A549 (cell line): ENCODE measurements at regions not wholly inside any gene's neighbourhood (a gene's known extent, or its start where the extent isn't known, plus 50 kb on each side); places are given as distances from the start of the nearest gene placed in this dataset.

Experiments
- ATAC-seq, 2 experiments: fragments of 200-7000 bp in 1 of 2; fragments of >200 bp in 1 of 2; cut with Nextera tagmentation in 1 of 2; cut with Tn5 transposase in 1 of 2; 3 replicates each; pipeline versions ENCODE4 v1.8.0 to v1.9.1; 2018 to 2020; ENCODE audit warnings: mild to moderate bottlenecking in 1 of 2, moderate library complexity in 1 of 2
- CTCF ChIA-PET: fragments of 300-600 bp; sonication (Branson Sonifier 250); formaldehyde crosslinking; extraction: SDS; loops from one replicate; lab custom pipeline; 2021; ENCODE audit warnings: antibody characterized with exemption, inconsistent platforms; lab: Yijun Ruan, JAX
- POLR2A ChIA-PET: fragments of 350-600 bp; formaldehyde crosslinking; extraction: SDS; loops from one replicate; lab custom pipeline; 2021; ENCODE audit warnings: antibody characterized with exemption, inconsistent platforms; lab: Yijun Ruan, JAX
- DNase-seq, 2 experiments: peaks; one replicate each; pipeline versions ENCODE4 v3.0.0 to v3.0.0-alpha.2; 2011 to 2016; ENCODE audit warnings: low read depth in 1 of 2, low spot score in 1 of 2
- FAIRE-seq: peaks from 2 replicates; lab custom pipeline; 2011; peaks lifted over from hg19 to GRCh38; lab: Jason Lieb, UNC
- H3K27ac ChIP-seq, 2 experiments: fragments of >200 bp; sonication (Bioruptor Twin); formaldehyde crosslinking; 3 replicates each; pipeline ENCODE4 v1.5.1; 2016 to 2017
- H3K4me1 ChIP-seq: fragments of >200 bp; sonication (Bioruptor Twin); formaldehyde crosslinking; 3 replicates; pipeline ENCODE4 v1.6.1; 2016
- H3K4me2 ChIP-seq: fragments of >200 bp; sonication (Bioruptor Twin); formaldehyde crosslinking; 3 replicates; pipeline ENCODE4 v1.6.1; 2016
- H3K4me3 ChIP-seq: fragments of >200 bp; sonication (Bioruptor Twin); formaldehyde crosslinking; 3 replicates; pipeline ENCODE4 v1.5.1; 2016
- H3K9me3 ChIP-seq: fragments of >200 bp; sonication (Bioruptor Twin); formaldehyde crosslinking; 3 replicates; pipeline ENCODE4 v1.6.1; 2016
- CBX8 ChIP-seq: fragments of 200-600 bp; sonication (generic); IDR thresholded peaks from 2 replicates; pipeline ENCODE4 v1.6.1; 2016
- CEBPB ChIP-seq, 2 experiments: fragments of >200 bp in 1 of 2; sonication (Bioruptor Twin) in 1 of 2; formaldehyde crosslinking in 1 of 2; IDR thresholded peaks; 2 replicates each; pipeline ENCODE4 v1.6.1; 2012 to 2016
- CHD2 ChIP-seq: fragments of 150-350 bp; IDR thresholded peaks from 2 replicates; pipeline ENCODE4 v1.6.1; 2014; ENCODE audit warnings: low read length; ENCODE audit not compliant: partially characterized antibody
- EHMT2 ChIP-seq: fragments of 200-600 bp; sonication (generic); IDR thresholded peaks from 2 replicates; pipeline ENCODE4 v1.6.1; 2016; ENCODE audit warnings: antibody characterized with exemption, low read depth, mild to moderate bottlenecking, moderate library complexity
- ELK1 ChIP-seq: fragments of 150-350 bp; IDR thresholded peaks from 2 replicates; pipeline ENCODE4 v1.6.1; 2014; ENCODE audit warnings: low read depth, mild to moderate bottlenecking, low read length
- EP300 ChIP-seq, 2 experiments: fragments of >200 bp; sonication (Bioruptor Twin); formaldehyde crosslinking; IDR thresholded peaks; 2 replicates in 1 of 2; 3 replicates in 1 of 2; pipeline ENCODE4 v1.6.1; 2016 to 2017
- ESRRA ChIP-seq: fragments of 150-350 bp; IDR thresholded peaks from 2 replicates; pipeline ENCODE4 v1.6.1; 2014; ENCODE audit warnings: mild to moderate bottlenecking, low read length, borderline replicate concordance
- FOSL2 ChIP-seq, 2 experiments: fragments of 450-650 bp in 1 of 2; fragments of >200 bp in 1 of 2; sonication (Bioruptor Twin) in 1 of 2; formaldehyde crosslinking; IDR thresholded peaks; 2 replicates each; pipeline versions ENCODE4 v1.5.0 to v1.6.1; 2016 to 2020; ENCODE audit warnings: mild to moderate bottlenecking in 1 of 2, moderate library complexity in 1 of 2
- FOXS1 ChIP-seq: fragments of 250-450 bp; sonication (Bioruptor Pico); IDR thresholded peaks from 2 replicates; pipeline ENCODE4 v1.5.0; 2020; ENCODE audit warnings: mild to moderate bottlenecking, moderate library complexity
- HOXA7 ChIP-seq: fragments of 250-450 bp; sonication (Bioruptor Pico); IDR thresholded peaks from 2 replicates; pipeline ENCODE4 v1.5.0; 2020; ENCODE audit warnings: mild to moderate bottlenecking, moderate library complexity
- JUN ChIP-seq, 2 experiments: fragments of >200 bp; sonication (Bioruptor Twin); formaldehyde crosslinking; IDR thresholded peaks; 2 replicates in 1 of 2; 3 replicates in 1 of 2; pipeline ENCODE4 v1.6.1; 2016 to 2017
- MAFK ChIP-seq: fragments of 450-650 bp; IDR thresholded peaks from 2 replicates; pipeline ENCODE4 v1.6.1; 2014; ENCODE audit not compliant: partially characterized antibody
- MAZ ChIP-seq: fragments of 150-350 bp; IDR thresholded peaks from 2 replicates; pipeline ENCODE4 v1.6.1; 2014; ENCODE audit warnings: antibody characterized with exemption, low read depth, low read length, borderline replicate concordance
- NFE2L2 ChIP-seq: fragments of 150-350 bp; conservative IDR thresholded peaks from 2 replicates; pipeline ENCODE4 v1.6.1; 2014; ENCODE audit warnings: low read length
- NR3C1 ChIP-seq: fragments of >200 bp; sonication (Bioruptor Twin); formaldehyde crosslinking; IDR thresholded peaks from 3 replicates; pipeline ENCODE4 v1.6.1; 2017
- PHF8 ChIP-seq: fragments of 200-600 bp; sonication (generic); IDR thresholded peaks from 2 replicates; pipeline ENCODE4 v1.6.1; 2016; ENCODE audit warnings: low read depth, mild to moderate bottlenecking, antibody characterized with exemption, moderate library complexity, borderline replicate concordance
- POLR2A ChIP-seq: IDR thresholded peaks from 2 replicates; pipeline ENCODE4 v1.6.1; 2012; ENCODE audit warnings: mild to moderate bottlenecking, low read length
- RCOR1 ChIP-seq: fragments of 150-350 bp; IDR thresholded peaks from 2 replicates; pipeline ENCODE4 v1.6.1; 2014; ENCODE audit warnings: antibody characterized with exemption, low read length, low read depth
- SREBF2 ChIP-seq: fragments of 450-650 bp; IDR thresholded peaks from 2 replicates; pipeline ENCODE4 v1.6.1; 2014; ENCODE audit warnings: mild to moderate bottlenecking, moderate library complexity
- TFCP2L1 ChIP-seq: fragments of 250-450 bp; sonication (Bioruptor Pico); IDR thresholded peaks from 2 replicates; pipeline ENCODE4 v1.5.0; 2021; ENCODE audit warnings: mild to moderate bottlenecking
- USF2 ChIP-seq: fragments of 450-650 bp; IDR thresholded peaks from 2 replicates; pipeline ENCODE4 v1.6.1; 2014; ENCODE audit warnings: antibody characterized with exemption
- ZFP36 ChIP-seq: fragments of 450-650 bp; IDR thresholded peaks from 2 replicates; pipeline ENCODE4 v1.6.1; 2014; ENCODE audit warnings: borderline replicate concordance; ENCODE audit not compliant: partially characterized antibody
- WGBS: methylation state at CpG from one replicate; pipeline ENCODE4 v1.1.6; 2017; ENCODE audit errors: missing lambda C conversion rate; 5-methylcytosine and 5-hydroxymethylcytosine counted together
- TF ChIP-seq, protein P1 (sequence below): fragments of >200 bp; sonication (Bioruptor Twin); formaldehyde crosslinking; IDR thresholded peaks from 3 replicates; pipeline ENCODE4 v1.6.1; 2016
- TF ChIP-seq, protein P2 (sequence below): fragments of 250-450 bp; sonication (Bioruptor Pico); IDR thresholded peaks from 2 replicates; pipeline ENCODE4 v1.5.0; 2020; ENCODE audit warnings: low read depth, mild to moderate bottlenecking, moderate library complexity

GRCh38 chr1:191290441-191290840, 812.8 kb upstream of the BRINP3 start:
- H3K27ac ChIP-seq: no peak overlapping the region
- H3K4me3 ChIP-seq: no peak overlapping the region
- no peak for FAIRE-seq
- TF ChIP-seq MAFK (no peak), CHD2 (no peak), TFCP2L1 (CRISPR knock-in tag) (no peak), CBX8 (no peak), FOSL2 (IDR thresholded peaks at IDR 0.05) (no peak), FOSL2 (CRISPR knock-in tag; IDR thresholded peaks at IDR 0.05) (no peak), ZFP36 (no peak), NR3C1 (no peak), FOXS1 (CRISPR knock-in tag) (no peak), HOXA7 (CRISPR knock-in tag) (no peak), SREBF2 (no peak), RCOR1 (no peak), JUN (IDR thresholded peaks at IDR 0.05) (no peak), EP300 (IDR thresholded peaks at IDR 0.05) (no peak), NFE2L2 (no peak), MAZ (no peak), POLR2A (no peak)
- TF ChIP-seq, protein P1, sequence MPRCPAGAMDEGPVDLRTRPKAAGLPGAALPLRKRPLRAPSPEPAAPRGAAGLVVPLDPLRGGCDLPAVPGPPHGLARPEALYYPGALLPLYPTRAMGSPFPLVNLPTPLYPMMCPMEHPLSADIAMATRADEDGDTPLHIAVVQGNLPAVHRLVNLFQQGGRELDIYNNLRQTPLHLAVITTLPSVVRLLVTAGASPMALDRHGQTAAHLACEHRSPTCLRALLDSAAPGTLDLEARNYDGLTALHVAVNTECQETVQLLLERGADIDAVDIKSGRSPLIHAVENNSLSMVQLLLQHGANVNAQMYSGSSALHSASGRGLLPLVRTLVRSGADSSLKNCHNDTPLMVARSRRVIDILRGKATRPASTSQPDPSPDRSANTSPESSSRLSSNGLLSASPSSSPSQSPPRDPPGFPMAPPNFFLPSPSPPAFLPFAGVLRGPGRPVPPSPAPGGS: no peak
- TF ChIP-seq, protein P2, sequence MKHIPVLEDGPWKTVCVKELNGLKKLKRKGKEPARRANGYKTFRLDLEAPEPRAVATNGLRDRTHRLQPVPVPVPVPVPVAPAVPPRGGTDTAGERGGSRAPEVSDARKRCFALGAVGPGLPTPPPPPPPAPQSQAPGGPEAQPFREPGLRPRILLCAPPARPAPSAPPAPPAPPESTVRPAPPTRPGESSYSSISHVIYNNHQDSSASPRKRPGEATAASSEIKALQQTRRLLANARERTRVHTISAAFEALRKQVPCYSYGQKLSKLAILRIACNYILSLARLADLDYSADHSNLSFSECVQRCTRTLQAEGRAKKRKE (CRISPR knock-in tag): no peak
- 2% methylated on average over 4 of the region's 4 CpGs for WGBS
- CTCF ChIA-PET: no interaction called here
- peak in 1 of 2 experiments; percentile 3 for DNase-seq
- no peak for ATAC-seq
- no peaks in the 10 kb centered on the region for H3K9me3 ChIP-seq
- peak overlapping the region; percentile 26; the same call in 2 of the 3 replicates for H3K4me2 ChIP-seq
- POLR2A ChIA-PET: no interaction called here
- no peaks in the 10 kb centered on the region for H3K4me1 ChIP-seq

GRCh38 chr1:191305370-191305769, 827.7 kb upstream of the BRINP3 start:
- H3K4me2 ChIP-seq: no peak overlapping the region
- ATAC-seq (no peak), FAIRE-seq (no peak), DNase-seq (no peak)
- H3K9me3 ChIP-seq: peaks cover 2% of the 10 kb centered on the region; the same call in 1 of the 3 replicates
- ChIA-PET POLR2A (no interaction called here), CTCF (no interaction called here)
- no peak overlapping the region for H3K27ac ChIP-seq
- 28% methylated on average over 1 of the region's 1 CpG for WGBS
- no peaks in the 10 kb centered on the region for H3K4me1 ChIP-seq
- TF ChIP-seq USF2 (no peak), EHMT2 (no peak), ELK1 (no peak), FOXS1 (CRISPR knock-in tag) (no peak), PHF8 (no peak), ESRRA (no peak), CEBPB (IDR thresholded peaks at IDR 0.05) (no peak), NFE2L2 (no peak)
- TF ChIP-seq, protein P2 (CRISPR knock-in tag): no peak
- H3K4me3 ChIP-seq: no peak overlapping the region
